ENCODE measurements at regions not wholly inside any gene's neighbourhood (a gene's known extent, or its start where the extent isn't known, plus 50 kb on each side); places are given as distances from the start of the nearest gene placed in this dataset.

DNA sequence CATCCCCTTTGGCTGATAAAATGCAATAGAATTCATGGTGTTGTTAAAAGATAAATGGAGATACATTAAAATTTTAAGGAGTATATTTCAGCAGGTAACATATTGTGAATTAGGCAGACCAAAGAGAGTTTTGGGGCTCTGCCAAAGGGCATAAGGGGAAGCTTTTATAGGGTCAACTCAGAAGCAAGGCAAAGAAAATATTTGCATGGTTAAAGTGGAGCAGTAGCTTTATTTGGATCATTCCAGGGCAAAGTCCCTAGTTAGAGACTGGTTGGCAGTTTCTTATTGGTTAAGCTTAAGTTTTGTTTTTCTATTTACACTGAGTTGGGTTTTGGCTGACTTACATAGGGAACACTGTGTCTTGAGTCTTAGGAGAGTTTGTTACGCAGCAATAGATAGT lies 75.1 kb upstream of the CA10 start:
- Mint-ChIP-seq H3K36me3 (no peaks in the 10 kb centered on the region), H3K27ac (no peak overlapping the region), H3K9me3 (peaks cover 0 to 6% (median 0%) of the 10 kb centered on the region in 7 donors), H3K4me1 (no peaks in the 10 kb centered on the region), H3K4me3 (no peak overlapping the region), H3K27me3 (ENCODE audit: low read depth in 3 of 3) (peaks cover 0 to 2% (median 0%) of the 10 kb centered on the region in 3 donors)
- H3K4me2 ChIP-seq (replicated peaks; ENCODE audit: extremely low read depth, low read length, poor library complexity, severe bottlenecking): no peak overlapping the region
- WGBS (ENCODE audit: insufficient coverage): no CpG with 5 or more reads among the region's 1 CpG
- no peak overlapping the region for H3K9ac ChIP-seq (ENCODE audit: insufficient read depth, low read length, poor library complexity, severe bottlenecking)
- no peak overlapping the region for H3K27ac ChIP-seq (ENCODE audit: low read depth in 1 of 2, low read length in 2 of 2)
- TF ChIP-seq, protein P1, sequence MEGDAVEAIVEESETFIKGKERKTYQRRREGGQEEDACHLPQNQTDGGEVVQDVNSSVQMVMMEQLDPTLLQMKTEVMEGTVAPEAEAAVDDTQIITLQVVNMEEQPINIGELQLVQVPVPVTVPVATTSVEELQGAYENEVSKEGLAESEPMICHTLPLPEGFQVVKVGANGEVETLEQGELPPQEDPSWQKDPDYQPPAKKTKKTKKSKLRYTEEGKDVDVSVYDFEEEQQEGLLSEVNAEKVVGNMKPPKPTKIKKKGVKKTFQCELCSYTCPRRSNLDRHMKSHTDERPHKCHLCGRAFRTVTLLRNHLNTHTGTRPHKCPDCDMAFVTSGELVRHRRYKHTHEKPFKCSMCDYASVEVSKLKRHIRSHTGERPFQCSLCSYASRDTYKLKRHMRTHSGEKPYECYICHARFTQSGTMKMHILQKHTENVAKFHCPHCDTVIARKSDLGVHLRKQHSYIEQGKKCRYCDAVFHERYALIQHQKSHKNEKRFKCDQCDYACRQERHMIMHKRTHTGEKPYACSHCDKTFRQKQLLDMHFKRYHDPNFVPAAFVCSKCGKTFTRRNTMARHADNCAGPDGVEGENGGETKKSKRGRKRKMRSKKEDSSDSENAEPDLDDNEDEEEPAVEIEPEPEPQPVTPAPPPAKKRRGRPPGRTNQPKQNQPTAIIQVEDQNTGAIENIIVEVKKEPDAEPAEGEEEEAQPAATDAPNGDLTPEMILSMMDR (IDR thresholded peaks at IDR 0.05): no peak
- DNase-seq: no peak
- no peak overlapping the region for H2AFZ ChIP-seq (ENCODE audit: insufficient read depth, low read depth, low read length, poor library complexity, severe bottlenecking)
- H4K20me1 ChIP-seq (ENCODE audit: insufficient read depth, low read length): no peaks in the 10 kb centered on the region
- H3K27me3 ChIP-seq (ENCODE audit: control insufficient read depth in 2 of 2, insufficient read depth in 2 of 2, low read length in 2 of 2): no peaks in the 10 kb centered on the region
- no peak overlapping the region for H3K4me3 ChIP-seq (replicated peaks in 1 of 3; ENCODE audit: low read depth in 2 of 3, low read length in 3 of 3)
- intact Hi-C loops (cut with micrococcal nuclease): no loop called here
- no peaks in the 10 kb centered on the region for H3K4me1 ChIP-seq (ENCODE audit: control insufficient read depth in 1 of 2, insufficient read depth in 2 of 2, low read length in 2 of 2)
- H3K79me2 ChIP-seq (ENCODE audit: insufficient read depth, low read length): no peaks in the 10 kb centered on the region
- H3K36me3 ChIP-seq (replicated peaks in 1 of 2; ENCODE audit: control insufficient read depth in 1 of 2, insufficient read depth in 2 of 2, low read length in 2 of 2): no peaks in the 10 kb centered on the region
- H3K9me3 ChIP-seq (replicated peaks in 1 of 2; ENCODE audit: control insufficient read depth in 1 of 2, insufficient read depth in 1 of 2, low read length in 2 of 2): no peaks in the 10 kb centered on the region

DNA sequence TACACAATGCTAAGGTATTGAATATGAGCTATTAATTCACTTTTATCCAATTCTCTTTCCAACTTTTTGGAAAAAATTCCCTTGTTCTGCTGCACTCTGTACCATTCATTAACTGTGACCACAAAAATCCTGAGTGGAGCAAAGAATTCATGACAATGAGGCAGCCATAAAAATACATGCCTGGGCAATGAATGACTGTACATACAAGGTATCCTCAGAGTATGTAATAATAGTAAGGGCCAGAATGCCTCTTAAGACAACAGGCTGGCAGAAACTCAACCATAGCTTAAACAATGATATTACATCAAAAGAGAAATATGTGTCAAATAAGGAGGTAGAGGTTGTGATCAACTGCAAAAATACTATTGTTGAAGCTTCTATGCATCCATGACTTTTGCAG lies 74.7 kb upstream of the CA10 start:
- Histone ChIP-seq H3K4me2 (replicated peaks; ENCODE audit: extremely low read depth, low read length, poor library complexity, severe bottlenecking) (no peak overlapping the region), H2AFZ (ENCODE audit: insufficient read depth, low read depth, low read length, poor library complexity, severe bottlenecking) (no peak overlapping the region), H3K27ac (ENCODE audit: low read depth in 1 of 2, low read length in 2 of 2) (no peak overlapping the region), H4K20me1 (ENCODE audit: insufficient read depth, low read length) (no peaks in the 10 kb centered on the region), H3K4me1 (ENCODE audit: control insufficient read depth in 1 of 2, insufficient read depth in 2 of 2, low read length in 2 of 2) (no peaks in the 10 kb centered on the region), H3K27me3 (ENCODE audit: control insufficient read depth in 2 of 2, insufficient read depth in 2 of 2, low read length in 2 of 2) (no peaks in the 10 kb centered on the region), H3K9ac (ENCODE audit: insufficient read depth, low read length, poor library complexity, severe bottlenecking) (no peak overlapping the region), H3K36me3 (replicated peaks in 1 of 2; ENCODE audit: control insufficient read depth in 1 of 2, insufficient read depth in 2 of 2, low read length in 2 of 2) (no peaks in the 10 kb centered on the region), H3K9me3 (replicated peaks in 1 of 2; ENCODE audit: control insufficient read depth in 1 of 2, insufficient read depth in 1 of 2, low read length in 2 of 2) (no peaks in the 10 kb centered on the region), H3K4me3 (replicated peaks in 1 of 3; ENCODE audit: low read depth in 2 of 3, low read length in 3 of 3) (no peak overlapping the region), H3K79me2 (ENCODE audit: insufficient read depth, low read length) (no peaks in the 10 kb centered on the region)
- Mint-ChIP-seq H3K9me3 (peaks cover 0 to 6% (median 0%) of the 10 kb centered on the region in 7 donors), H3K4me1 (no peaks in the 10 kb centered on the region), H3K36me3 (no peaks in the 10 kb centered on the region), H3K27me3 (ENCODE audit: low read depth in 3 of 3) (no peaks in the 10 kb centered on the region), H3K4me3 (no peak overlapping the region), H3K27ac (no peak overlapping the region)
- DNase-seq: no peak
- intact Hi-C loops (cut with micrococcal nuclease): no loop called here
- TF ChIP-seq, protein P1 (IDR thresholded peaks at IDR 0.05): no peak
